HG03342 (cell line): ENCODE measurements at regions not wholly inside any gene's neighbourhood (a gene's known extent, or its start where the extent isn't known, plus 50 kb on each side); places are given as distances from the start of the nearest gene placed in this dataset.
"Not testable (repeated sequence)": the region's sequence is repeated elsewhere in the genome, so short reads cannot be mapped to it uniquely, and the experiment has no call there.

Source experiments
- ATAC-seq: cut with Tn5 transposase; IDR thresholded peaks from one replicate; pipeline ENCODE4 v1.9.1; 2021; ENCODE audit warnings: mild to moderate bottlenecking, moderate library complexity; ENCODE audit not compliant: unreplicated experiment

DNA sequence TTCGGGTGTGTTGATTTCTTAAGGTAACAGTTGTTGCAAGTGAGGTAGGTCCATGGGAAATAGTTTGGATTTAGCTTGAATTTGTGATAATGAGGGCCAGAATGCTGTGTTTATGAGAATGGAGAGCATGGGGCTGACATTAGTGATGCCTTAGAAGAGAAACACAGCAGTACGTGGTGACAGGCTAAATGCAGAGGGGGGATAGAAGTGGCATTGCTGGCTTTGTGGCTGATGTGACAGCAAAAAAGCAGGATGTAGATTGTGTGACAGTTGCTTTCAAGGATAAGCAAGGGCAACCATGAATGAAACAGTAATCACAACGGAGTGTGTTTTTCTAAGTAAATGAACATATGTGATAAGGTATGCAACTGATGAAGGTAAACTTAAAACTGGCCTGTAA lies 103.4 kb upstream of the SGCD start:
- ATAC-seq = no peak

DNA sequence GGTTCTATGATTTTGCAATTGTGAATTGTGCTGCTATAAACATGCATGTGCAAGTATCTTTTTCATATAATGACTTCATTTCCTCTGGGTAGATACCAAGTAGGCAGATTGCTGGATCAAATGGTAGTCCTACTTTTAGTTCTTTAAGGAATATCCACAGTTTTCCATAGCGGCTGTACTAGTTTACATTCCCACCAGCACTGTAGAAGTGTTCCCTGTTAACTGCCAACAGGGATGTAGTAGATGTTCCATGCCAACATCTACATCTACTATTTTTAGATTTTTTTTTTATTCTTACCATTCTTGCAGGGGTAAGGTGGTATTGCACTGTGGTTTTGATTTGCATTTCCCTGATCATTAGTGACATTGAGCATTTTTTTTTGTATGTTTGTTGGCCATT lies 100.5 kb upstream of the SGCD start:
- ATAC-seq = not testable (repeated sequence)

DNA sequence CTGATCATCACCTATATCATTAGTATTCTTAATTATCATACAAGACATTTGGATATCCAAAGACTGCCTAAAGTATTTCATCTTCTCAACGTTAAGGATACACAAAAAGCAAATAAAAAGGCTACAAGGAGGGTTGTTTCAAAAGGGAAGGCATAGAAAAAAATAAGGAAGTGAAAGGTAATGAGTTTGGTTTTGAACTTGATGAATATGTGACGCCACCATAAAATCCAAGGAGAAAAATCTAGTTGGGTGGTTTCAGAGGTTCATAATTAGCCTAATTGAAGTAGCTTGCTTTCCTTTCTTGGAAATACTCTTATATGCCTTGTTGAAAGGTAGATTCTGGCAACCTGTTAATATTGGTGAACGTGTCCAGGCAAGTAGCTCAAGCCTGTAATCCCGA lies 96.1 kb upstream of the SGCD start:
- ATAC-seq = no peak

DNA sequence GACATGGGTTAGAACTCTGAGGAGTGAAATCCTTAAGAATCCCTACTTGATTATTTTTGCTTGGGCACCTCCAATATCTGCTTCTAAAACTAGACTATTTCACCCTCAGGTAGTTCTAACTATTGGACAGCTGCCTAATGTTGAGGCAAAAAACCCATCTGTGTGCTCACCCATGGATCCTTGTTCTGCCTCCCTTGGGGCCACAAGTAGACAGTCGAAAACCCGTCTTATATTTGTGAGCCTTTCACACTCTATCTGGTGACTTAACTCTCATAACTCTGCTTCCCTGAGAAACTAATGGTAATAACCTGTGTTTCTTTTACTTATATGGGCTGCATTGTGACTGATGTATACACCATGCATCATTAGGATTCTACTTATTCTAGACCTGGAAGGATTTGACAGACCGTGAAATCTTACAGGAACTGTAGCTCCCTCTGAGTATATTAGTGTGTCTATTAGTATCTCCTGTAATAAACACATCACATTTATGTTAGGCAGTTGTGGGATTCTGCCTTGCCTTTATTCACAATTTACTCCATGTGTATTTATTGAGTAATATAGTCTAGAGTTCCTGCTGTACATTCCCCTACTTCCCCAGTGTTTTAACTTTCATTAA lies 94.6 kb upstream of the SGCD start:
- ATAC-seq = no peak

DNA sequence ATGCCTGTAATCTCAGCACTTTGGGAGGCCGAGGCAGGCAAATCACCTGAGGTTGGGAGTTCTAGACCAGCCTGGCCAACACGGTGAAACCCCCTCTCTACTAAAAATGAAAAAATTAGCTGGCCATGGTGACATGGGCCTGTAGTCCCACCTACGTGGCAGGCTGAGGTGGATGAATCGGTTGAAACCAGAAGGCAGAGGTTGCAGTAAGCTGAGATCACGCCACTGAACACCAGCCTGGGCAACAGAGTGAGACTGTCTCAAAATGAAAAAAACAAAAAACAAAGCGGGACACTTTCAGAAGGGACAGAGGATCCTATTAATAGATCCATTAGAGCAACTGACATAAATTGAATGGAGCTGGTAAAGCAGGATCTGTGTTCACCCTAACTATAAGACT lies 89.6 kb upstream of the SGCD start:
- no peak for ATAC-seq

DNA sequence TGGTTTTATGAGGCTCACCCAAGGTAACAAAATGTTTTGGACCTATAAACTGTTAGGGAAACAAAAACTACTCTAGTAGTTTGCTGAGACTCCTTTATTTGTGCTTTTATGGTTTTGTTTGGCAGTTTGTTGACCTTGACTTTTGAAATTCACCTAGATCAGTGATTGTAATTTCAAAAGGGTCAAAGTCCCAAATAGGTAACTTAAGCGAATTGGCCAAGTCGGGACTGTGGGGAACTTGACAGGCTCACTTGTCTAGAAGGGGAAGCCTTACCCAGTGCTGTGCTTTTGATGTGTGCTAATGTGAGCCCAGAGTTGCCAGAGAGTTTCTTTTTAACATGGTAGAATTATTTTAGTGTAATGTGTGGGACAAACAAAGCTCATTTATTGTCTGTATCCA lies 87.2 kb upstream of the SGCD start:
- no peak for ATAC-seq

DNA sequence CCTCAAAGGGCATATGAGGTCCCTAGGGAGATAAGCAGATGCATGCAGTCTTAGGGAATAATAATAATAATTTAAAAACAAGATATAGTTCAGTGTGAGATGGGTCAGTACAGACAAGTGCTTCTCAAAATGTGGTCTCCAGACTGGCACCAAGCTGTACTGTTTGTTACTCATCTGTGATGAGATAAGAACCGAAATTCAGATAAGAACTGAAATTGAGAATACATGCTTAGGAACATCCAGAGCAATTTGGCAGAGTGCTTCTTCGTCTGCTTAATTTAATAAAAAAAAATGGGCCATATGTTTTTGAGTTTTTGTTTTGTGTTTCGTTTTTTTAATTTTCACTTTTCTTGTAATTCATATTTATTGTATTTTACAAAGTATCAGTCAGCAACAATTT lies 86.5 kb upstream of the SGCD start:
- no peak for ATAC-seq

DNA sequence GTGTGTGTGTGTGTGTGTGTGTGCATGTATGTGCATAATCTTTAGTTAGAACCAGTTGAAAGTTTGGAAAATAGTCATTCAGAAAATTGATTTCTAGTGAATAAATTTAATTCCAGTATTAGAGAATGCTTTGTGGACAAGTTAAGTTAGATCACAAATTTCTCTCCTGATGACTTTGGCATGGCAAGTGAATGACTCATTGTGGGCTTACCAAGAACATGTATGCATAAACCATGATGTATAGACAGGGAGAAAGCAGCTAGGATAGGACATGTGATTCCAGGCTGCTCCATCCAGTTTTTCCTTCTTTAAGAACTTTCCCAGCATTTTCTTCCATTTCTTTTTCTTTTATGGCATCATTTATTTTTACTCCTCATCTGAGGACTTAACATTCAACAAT lies 85.7 kb upstream of the SGCD start:
- ATAC-seq = no peak

DNA sequence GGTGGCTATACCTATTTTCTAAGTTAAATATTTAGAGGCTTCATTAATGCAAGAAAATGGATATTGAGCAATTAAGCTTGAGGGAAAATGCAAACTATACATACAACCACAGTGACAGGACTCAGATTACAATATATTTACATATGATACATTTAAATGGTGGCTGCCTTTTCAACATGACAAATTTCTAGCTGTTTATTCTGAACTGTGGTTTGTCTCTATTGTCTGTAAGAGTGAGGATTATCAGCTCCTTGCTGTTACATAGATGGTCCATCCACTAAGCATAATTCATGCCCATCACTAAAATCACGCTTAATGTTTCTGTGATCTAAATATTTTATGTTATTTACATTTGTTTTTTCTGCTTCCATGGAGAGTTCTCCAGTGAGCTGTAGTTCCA lies 81.1 kb upstream of the SGCD start:
- no peak for ATAC-seq

DNA sequence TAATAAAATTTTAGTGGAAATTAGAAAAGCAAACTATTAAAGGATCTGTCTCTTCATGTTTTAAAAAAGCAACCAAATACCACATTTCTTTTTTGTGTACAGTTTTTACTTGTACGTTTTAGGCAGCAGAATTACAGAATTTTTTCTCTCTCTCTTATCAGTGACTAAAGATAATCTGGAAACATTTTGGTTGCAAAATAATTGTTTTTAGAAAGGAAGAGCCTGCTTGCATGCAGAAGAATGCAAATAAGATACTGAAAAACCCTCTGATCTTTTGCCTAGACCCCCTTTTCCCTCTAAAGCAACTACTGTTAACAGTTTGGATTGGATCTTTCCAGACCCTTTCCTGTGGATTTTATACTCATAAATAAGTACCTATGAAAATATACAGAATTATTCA lies 75.9 kb upstream of the SGCD start:
- ATAC-seq = no peak

DNA sequence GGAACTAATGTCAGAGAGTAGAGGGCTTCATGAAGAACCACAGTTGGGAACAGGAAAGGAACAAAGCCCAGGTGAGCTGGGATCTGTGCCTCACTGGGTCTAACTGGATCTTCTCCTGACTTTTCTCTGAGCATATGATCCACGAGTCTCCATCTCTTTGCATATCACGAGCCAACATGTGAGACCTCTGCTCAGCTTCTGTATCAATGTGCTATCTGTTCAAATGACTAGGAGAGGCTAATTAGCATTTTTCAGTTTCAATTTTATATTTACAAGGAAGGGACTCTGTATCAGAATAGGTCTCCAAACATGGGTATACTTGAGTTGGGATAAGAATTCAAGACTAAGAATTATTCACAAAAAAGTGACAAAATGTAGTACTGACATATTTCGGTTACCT lies 73.8 kb upstream of the SGCD start:
- no peak for ATAC-seq

DNA sequence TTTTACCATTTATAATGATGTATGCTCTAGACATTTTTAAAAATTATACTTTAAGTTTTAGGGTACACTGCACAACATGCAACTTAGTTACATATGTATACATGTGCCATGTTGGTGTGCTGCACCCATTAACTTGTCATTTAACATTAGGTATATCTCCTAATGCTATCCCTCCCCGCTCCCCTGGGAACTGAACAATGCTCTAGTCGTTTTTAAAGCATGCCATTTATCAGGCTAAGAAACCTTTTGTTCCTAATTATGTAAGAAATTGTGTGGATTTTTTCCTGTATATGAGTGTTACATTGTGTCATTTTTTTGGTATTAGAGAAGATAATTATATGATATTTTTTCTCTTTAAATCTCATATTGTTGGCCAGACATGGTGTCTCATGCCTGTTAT lies 72.8 kb upstream of the SGCD start:
- ATAC-seq = no peak

DNA sequence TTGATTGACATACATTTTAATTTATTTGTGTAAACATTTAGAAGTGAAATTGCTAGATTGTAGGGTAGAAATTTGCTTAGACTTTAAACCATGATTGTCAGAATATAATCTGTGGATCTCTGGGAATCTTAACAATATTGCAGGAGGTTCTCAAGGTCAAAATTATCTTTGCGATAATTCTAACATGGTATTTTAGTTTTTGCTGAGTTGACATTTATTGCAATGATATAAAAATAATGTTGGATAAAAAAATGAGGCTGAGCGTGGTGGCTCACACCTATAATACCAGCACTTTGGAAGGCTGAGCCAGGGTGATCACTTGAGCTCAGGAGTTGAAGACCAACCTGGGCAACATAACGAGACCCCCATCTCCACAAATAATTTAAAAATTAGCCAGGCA lies 70.3 kb upstream of the SGCD start:
- ATAC-seq = no peak

DNA sequence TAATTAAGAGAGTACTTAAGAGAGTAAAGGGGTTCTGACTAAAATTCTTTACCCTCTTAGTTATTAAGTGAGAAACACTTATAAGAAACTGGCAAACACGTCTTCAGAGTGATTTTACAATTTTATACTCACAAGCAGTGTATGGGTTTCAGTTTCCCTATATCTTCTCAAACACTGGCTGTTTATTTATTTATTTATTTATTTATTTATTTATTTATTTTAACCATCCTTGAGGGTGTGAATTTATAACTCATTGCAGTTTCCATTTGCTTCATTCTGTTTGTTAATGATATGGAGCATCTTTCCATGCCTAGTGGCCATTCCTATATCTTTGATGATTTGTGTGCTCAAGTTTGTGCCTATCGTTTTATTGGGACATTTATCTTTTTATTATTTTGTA lies 68.0 kb upstream of the SGCD start:
- no peak for ATAC-seq

DNA sequence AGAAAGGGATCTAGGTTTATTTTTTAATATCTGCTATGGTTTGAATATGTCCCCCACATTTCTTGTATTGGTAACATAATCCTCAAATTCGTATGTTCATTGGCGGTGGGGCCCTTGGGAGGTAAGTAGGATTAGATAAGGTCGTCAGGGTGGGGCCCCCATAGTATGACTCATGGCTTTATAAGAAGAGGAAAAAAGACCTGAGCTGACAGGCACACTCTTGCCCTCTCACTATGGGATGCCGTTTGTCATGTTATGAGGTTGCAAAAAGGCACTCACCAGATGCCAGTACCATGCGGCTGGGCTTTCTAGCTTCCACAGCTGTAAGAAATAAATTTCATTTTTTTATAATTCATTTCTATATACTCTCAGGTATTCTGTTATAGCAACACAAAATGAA lies 67.3 kb upstream of the SGCD start:
- no peak for ATAC-seq

DNA sequence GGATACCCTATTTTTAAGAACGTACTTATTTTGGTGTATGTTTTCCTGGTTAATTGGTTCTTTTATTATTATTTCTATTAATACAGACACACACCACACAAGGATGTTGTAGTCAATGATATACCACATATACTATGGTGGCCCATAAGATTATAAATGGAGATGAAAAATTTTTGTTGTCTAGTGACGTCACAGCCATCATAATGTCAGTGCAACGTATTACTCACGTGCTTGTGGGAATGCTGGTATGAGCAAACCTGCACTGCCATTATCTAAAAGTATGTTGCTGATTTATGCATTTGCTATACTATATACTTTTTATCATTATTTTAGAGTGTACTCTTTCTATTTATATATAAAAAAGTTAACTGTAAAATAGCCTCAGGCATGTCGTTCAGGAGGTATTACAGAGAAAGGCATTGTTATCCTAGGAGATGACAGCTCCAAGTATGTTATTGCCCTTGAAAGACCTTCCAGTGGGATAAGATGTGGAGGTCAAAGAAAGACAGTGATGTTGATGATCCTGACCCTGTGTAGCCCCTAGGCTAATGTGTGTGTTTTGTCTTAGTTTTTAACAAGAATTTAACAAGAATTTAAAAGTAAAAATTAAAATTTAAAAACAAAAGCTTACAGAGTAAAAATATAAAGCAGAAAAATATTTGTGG lies 65.6 kb upstream of the SGCD start:
- no peak for ATAC-seq

DNA sequence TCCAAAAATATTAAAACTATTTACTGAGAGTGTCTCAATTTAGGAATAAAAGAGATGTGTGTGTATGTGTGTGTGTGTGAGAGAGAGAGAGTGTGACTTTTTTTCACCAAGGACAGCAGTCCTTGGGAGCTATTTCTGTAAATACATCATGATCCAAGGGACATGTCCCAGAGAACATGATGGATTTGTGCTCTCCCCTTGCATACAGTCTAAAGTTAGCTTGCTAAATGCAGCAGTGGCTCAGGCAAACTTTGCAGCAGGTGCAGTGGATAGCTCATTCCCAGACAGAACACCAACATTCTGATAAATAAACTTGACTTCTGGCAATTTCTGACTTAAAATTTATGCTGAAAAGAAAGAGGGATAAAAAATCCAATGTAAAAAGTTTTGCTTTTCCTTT lies 55.4 kb upstream of the SGCD start:
- ATAC-seq = no peak

DNA sequence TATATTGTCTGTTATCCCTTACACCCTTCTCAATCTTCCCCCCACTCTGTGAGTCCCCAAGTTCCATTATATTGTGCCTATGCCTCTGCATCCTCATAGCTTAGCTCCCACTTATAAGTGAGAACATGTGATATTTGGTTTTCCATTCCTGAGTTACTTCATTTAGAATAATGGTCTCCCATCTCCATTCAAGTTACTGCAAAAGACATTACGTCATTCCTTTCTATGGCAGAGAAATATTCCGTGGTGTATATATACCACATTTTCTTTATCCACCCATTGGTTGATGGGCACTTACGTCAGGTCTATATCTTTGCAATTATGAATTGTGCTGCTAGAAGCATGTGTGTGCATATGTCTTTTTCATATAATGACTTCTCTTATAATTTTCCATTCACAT lies 54.8 kb upstream of the SGCD start:
- no peak for ATAC-seq

DNA sequence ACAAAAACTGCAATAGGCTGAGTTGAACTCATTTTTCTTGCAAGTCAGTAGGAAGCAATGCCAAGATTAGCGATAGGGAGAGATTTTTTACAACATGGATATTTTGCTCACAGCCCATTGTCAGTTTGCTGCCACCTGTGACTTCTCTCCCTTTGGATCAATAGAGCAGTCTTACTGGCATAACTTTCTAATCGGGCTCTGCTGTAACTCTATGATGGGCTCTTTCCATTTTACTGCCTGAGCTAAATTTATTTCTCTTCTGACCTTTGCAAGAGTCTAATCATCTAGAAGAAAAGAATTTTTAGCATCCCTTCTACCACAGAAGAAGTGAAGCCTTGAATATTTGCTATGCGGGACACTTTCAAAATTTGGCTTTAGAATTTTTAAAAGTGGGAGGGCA lies 53.6 kb upstream of the SGCD start:
- ATAC-seq = no peak

DNA sequence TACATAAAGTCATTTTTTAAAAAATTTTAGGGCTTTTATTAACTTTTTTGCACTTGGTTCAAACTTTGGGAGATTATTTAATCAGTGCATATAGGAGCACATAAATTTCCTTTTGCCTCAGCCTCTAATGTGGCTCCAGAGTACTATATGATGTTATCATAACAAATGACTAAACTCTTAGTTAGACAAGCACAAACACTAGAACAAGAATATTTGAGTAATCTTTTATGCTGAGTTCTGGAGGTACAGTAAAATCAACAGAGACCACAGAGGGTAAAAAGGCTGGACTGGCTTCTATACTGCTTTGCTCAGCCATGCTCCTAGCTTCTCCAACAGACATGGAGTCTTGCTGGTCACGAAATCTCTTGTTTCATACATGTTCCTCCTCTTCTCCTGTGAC lies 52.5 kb upstream of the SGCD start:
- ATAC-seq = no peak
